WERI-Rb-1 (cell line): ENCODE measurements at regions not wholly inside any gene's neighbourhood (a gene's known extent, or its start where the extent isn't known, plus 50 kb on each side); places are given as distances from the start of the nearest gene placed in this dataset.

Experiments
- DNase-seq: peaks from one replicate; pipeline ENCODE4 v3.0.0-alpha.2; 2020
- H3K27ac ChIP-seq: fragments of 250-450 bp; sonication (Bioruptor Pico); 2 replicates; pipeline ENCODE4 v1.5.1; 2020; ENCODE audit warnings: mild to moderate bottlenecking, moderate library complexity
- H3K27me3 ChIP-seq: fragments of 250-450 bp; sonication (Bioruptor Pico); 2 replicates; pipeline ENCODE4 v1.5.1; 2021; ENCODE audit warnings: mild to moderate bottlenecking, low read depth, moderate library complexity; ENCODE audit not compliant: insufficient read depth, severe bottlenecking
- H3K36me3 ChIP-seq: fragments of 250-450 bp; sonication (Bioruptor Pico); 2 replicates; pipeline ENCODE4 v1.5.1; 2020; ENCODE audit warnings: mild to moderate bottlenecking, moderate library complexity
- H3K4me3 ChIP-seq: 2 replicates; pipeline ENCODE4 v1.5.1; 2011; ENCODE audit warnings: low read depth, mild to moderate bottlenecking, control low read depth, low read length
- H3K9me3 ChIP-seq: fragments of 250-450 bp; sonication (Bioruptor Pico); 2 replicates; pipeline ENCODE4 v1.5.1; 2021; ENCODE audit warnings: mild to moderate bottlenecking, moderate library complexity; ENCODE audit not compliant: severe bottlenecking
- CTCF ChIP-seq: IDR thresholded peaks from 2 replicates; pipeline ENCODE4 v1.5.1; 2011; ENCODE audit warnings: low read depth, mild to moderate bottlenecking, control low read depth, inconsistent platforms, low read length

- Histone ChIP-seq H3K27ac (peak overlapping the region; percentile 87), H3K36me3 (no peaks in the 10 kb centered on the region), H3K27me3 (no peaks in the 10 kb centered on the region), H3K4me3 (peak overlapping the region; percentile 23), H3K9me3 (no peaks in the 10 kb centered on the region)
- peak; percentile 83 for DNase-seq
- no peak for TF ChIP-seq CTCF
These were observed 74.0 kb upstream of the RALGPS2 start for GRCh38 chr1:178650934-178651511.

- Histone ChIP-seq H3K27ac (peak overlapping the region; percentile 87), H3K9me3 (no peaks in the 10 kb centered on the region), H3K27me3 (no peaks in the 10 kb centered on the region), H3K36me3 (no peaks in the 10 kb centered on the region), H3K4me3 (peak overlapping the region; percentile 23)
- peak; percentile 94 for DNase-seq
- no peak for TF ChIP-seq CTCF
These were observed 73.3 kb upstream of the RALGPS2 start for GRCh38 chr1:178651742-178652141.

GRCh38 chr1:178652506-178653490 is 72.2 kb upstream of the RALGPS2 start:
- no peak overlapping the region for H3K4me3 ChIP-seq
- H3K27ac ChIP-seq: peak overlapping the region; percentile 87
- DNase-seq: no peak

GRCh38 chr1:178659789-178660208 is 65.2 kb upstream of the RALGPS2 start:
- no peaks in the 10 kb centered on the region for H3K9me3 ChIP-seq
- TF ChIP-seq CTCF: no peak
- no peaks in the 10 kb centered on the region for H3K36me3 ChIP-seq
- H3K4me3 ChIP-seq: no peak overlapping the region
- no peak overlapping the region for H3K27ac ChIP-seq
- DNase-seq: no peak
- no peaks in the 10 kb centered on the region for H3K27me3 ChIP-seq

More at GRCh38 chr1:178652506-178653490, 72.2 kb upstream of the RALGPS2 start:
- Histone ChIP-seq H3K27me3 (no peaks in the 10 kb centered on the region), H3K9me3 (no peaks in the 10 kb centered on the region), H3K36me3 (no peaks in the 10 kb centered on the region)
- TF ChIP-seq CTCF: no peak

GRCh38 chr1:178660461-178660860 is 64.6 kb upstream of the RALGPS2 start:
- H3K27me3 ChIP-seq: no peaks in the 10 kb centered on the region
- no peaks in the 10 kb centered on the region for H3K36me3 ChIP-seq
- H3K27ac ChIP-seq: no peak overlapping the region
- TF ChIP-seq CTCF: no peak
- no peak overlapping the region for H3K4me3 ChIP-seq
- no peak for DNase-seq
- H3K9me3 ChIP-seq: no peaks in the 10 kb centered on the region
